Suppressor macrophage treated with lipopolysaccharide for 1 hour (primary cell): ENCODE measurements at regions not wholly inside any gene's neighbourhood (a gene's known extent, or its start where the extent isn't known, plus 50 kb on each side); places are given as distances from the start of the nearest gene placed in this dataset.
"Not testable (repeated sequence)": the region's sequence is repeated elsewhere in the genome, so short reads cannot be mapped to it uniquely, and the experiment has no call there.

Experiments used
- DNase-seq, 3 donors: peaks; one replicate each; pipeline ENCODE4 v3.0.0-alpha.2; 2020 to 2022

- DNase-seq: no peak
These were observed 985.4 kb downstream of the TBC1D32 start for GRCh38 chr6:120348926-120349325.

GRCh38 chr6:120328521-120328920, 979.0 kb upstream of the MAN1A1 start:
- no peak for DNase-seq

GRCh38 chr6:120320481-120321162, 971.1 kb upstream of the MAN1A1 start:
- no peak for DNase-seq

GRCh38 chr6:120304223-120304622, 954.7 kb upstream of the MAN1A1 start:
- no peak for DNase-seq

GRCh38 chr6:120303527-120303926, 954.0 kb upstream of the MAN1A1 start:
- no peak for DNase-seq

GRCh38 chr6:120302041-120302440, 952.5 kb upstream of the MAN1A1 start:
- no peak for DNase-seq

- DNase-seq: no peak
These were observed 941.4 kb upstream of the MAN1A1 start for GRCh38 chr6:120290964-120291363.

GRCh38 chr6:120282005-120282404, 932.4 kb upstream of the MAN1A1 start:
- DNase-seq: no peak

- DNase-seq: no peak
These were observed 930.1 kb upstream of the MAN1A1 start for GRCh38 chr6:120279466-120280167.

- no peak for DNase-seq
These were observed 929.3 kb upstream of the MAN1A1 start for GRCh38 chr6:120278689-120279396.

- no peak for DNase-seq
These were observed 925.0 kb upstream of the MAN1A1 start for GRCh38 chr6:120274547-120274946.

GRCh38 chr6:120273411-120273810, 923.9 kb upstream of the MAN1A1 start:
- DNase-seq: no peak

- DNase-seq: no peak
These were observed 922.5 kb upstream of the MAN1A1 start for GRCh38 chr6:120272038-120272437.

GRCh38 chr6:120268256-120268655, 918.7 kb upstream of the MAN1A1 start:
- not testable (repeated sequence) for DNase-seq

GRCh38 chr6:120262354-120262753, 912.8 kb upstream of the MAN1A1 start:
- DNase-seq: no peak

- DNase-seq: no peak
These were observed 911.1 kb upstream of the MAN1A1 start for GRCh38 chr6:120260636-120261035.

GRCh38 chr6:120254651-120255050, 905.1 kb upstream of the MAN1A1 start:
- DNase-seq: no peak

GRCh38 chr6:120248451-120248850, 898.9 kb upstream of the MAN1A1 start:
- no peak for DNase-seq

- DNase-seq: no peak
These were observed 887.7 kb upstream of the MAN1A1 start for GRCh38 chr6:120237221-120237620.

- no peak for DNase-seq
These were observed 880.4 kb upstream of the MAN1A1 start for GRCh38 chr6:120230008-120230407.

GRCh38 chr6:120228297-120228696, 878.7 kb upstream of the MAN1A1 start:
- DNase-seq: no peak

GRCh38 chr6:120219339-120219738, 869.8 kb upstream of the MAN1A1 start:
- DNase-seq: no peak

- no peak for DNase-seq
These were observed 864.5 kb upstream of the MAN1A1 start for GRCh38 chr6:120214088-120214499.
